Smooth muscle cell (in vitro differentiated cells): ENCODE measurements at regions not wholly inside any gene's neighbourhood (a gene's known extent, or its start where the extent isn't known, plus 50 kb on each side); places are given as distances from the start of the nearest gene placed in this dataset.

Experiments
- DNase-seq: peaks from one replicate; lab custom pipeline; 2025; ENCODE audit not compliant: unreplicated experiment; lab: John Stamatoyannopoulos, UW
- H2AFZ ChIP-seq: fragments of 200-600 bp; sonication (generic); 2 replicates; pipeline ENCODE4 v1.6.0; 2016; ENCODE audit warnings: antibody characterized with exemption, low read depth, mild to moderate bottlenecking
- H3F3A ChIP-seq: fragments of 200-600 bp; sonication (generic); 2 replicates; pipeline ENCODE4 v1.6.0; 2017; ENCODE audit warnings: antibody characterized with exemption, low read depth
- H3K27ac ChIP-seq: fragments of 200-600 bp; sonication (generic); 2 replicates; pipeline ENCODE4 v1.5.1; 2016; ENCODE audit warnings: low read depth, mild to moderate bottlenecking
- H3K27me3 ChIP-seq: fragments of 200-600 bp; sonication (generic); 2 replicates; pipeline ENCODE4 v1.6.1; 2016; ENCODE audit warnings: low read depth, mild to moderate bottlenecking
- H3K36me3 ChIP-seq: fragments of 200-600 bp; sonication (generic); 2 replicates; pipeline ENCODE4 v1.5.1; 2016; ENCODE audit warnings: low read depth
- H3K4me1 ChIP-seq: fragments of 200-600 bp; sonication (generic); 2 replicates; pipeline ENCODE4 v1.5.1; 2016; ENCODE audit warnings: low read depth
- H3K4me2 ChIP-seq: fragments of 200-600 bp; sonication (generic); 2 replicates; pipeline ENCODE4 v1.6.0; 2016; ENCODE audit warnings: mild to moderate bottlenecking
- H3K4me3 ChIP-seq: fragments of 200-600 bp; sonication (generic); 2 replicates; pipeline ENCODE4 v1.5.1; 2016; ENCODE audit warnings: mild to moderate bottlenecking
- H3K79me2 ChIP-seq: fragments of 200-600 bp; sonication (generic); 2 replicates; pipeline ENCODE4 v1.6.0; 2016; ENCODE audit warnings: low read depth, mild to moderate bottlenecking
- H3K9ac ChIP-seq: fragments of 200-600 bp; sonication (generic); 2 replicates; pipeline ENCODE4 v1.6.0; 2016; ENCODE audit warnings: low read depth
- H3K9me3 ChIP-seq: fragments of 200-600 bp; sonication (generic); replicated peaks from 2 replicates; pipeline ENCODE4 v1.5.1; 2016; ENCODE audit warnings: low read depth
- H4K20me1 ChIP-seq: fragments of 200-600 bp; sonication (generic); 2 replicates; pipeline ENCODE4 v1.6.0; 2016; ENCODE audit warnings: low read depth
- CTCF ChIP-seq: fragments of 200-600 bp; sonication (generic); IDR thresholded peaks from 2 replicates; pipeline ENCODE4 v1.5.1; 2017; ENCODE audit warnings: borderline replicate concordance, mild to moderate bottlenecking, antibody characterized with exemption; ENCODE audit not compliant: insufficient read depth, poor library complexity, severe bottlenecking
- WGBS: methylation state at CpG from one replicate; pipeline ENCODE4 v1.1.7; 2016; ENCODE audit warnings: low lambda C conversion rate; 5-methylcytosine and 5-hydroxymethylcytosine counted together

GRCh38 chr10:10208196-10208595, 809.5 kb upstream of the CELF2 start:
- peak overlapping the region; percentile 29 for H3K27ac ChIP-seq
- H3K4me2 ChIP-seq = no peak overlapping the region
- no peak for DNase-seq
- no peak overlapping the region for H2AFZ ChIP-seq
- peaks cover 4% of the 10 kb centered on the region for H3F3A ChIP-seq
- 76% methylated on average over 4 of the region's 4 CpGs for WGBS
- TF ChIP-seq CTCF = no peak
- no peak overlapping the region for H3K4me3 ChIP-seq
- no peaks in the 10 kb centered on the region for H3K79me2 ChIP-seq
- H3K36me3 ChIP-seq = no peaks in the 10 kb centered on the region
- H3K27me3 ChIP-seq = no peaks in the 10 kb centered on the region
- no peaks in the 10 kb centered on the region for H3K4me1 ChIP-seq
- peaks cover 6% of the 10 kb centered on the region for H3K9me3 ChIP-seq
- no peaks in the 10 kb centered on the region for H4K20me1 ChIP-seq
- H3K9ac ChIP-seq = no peak overlapping the region

GRCh38 chr10:10209167-10209566, 808.5 kb upstream of the CELF2 start:
- H3K79me2 ChIP-seq = no peaks in the 10 kb centered on the region
- H3K27me3 ChIP-seq = no peaks in the 10 kb centered on the region
- H3K27ac ChIP-seq = peak overlapping the region; percentile 29
- no peaks in the 10 kb centered on the region for H3K4me1 ChIP-seq
- H4K20me1 ChIP-seq = no peaks in the 10 kb centered on the region
- H3K9ac ChIP-seq = no peak overlapping the region
- H2AFZ ChIP-seq = peak overlapping the region; percentile 76
- no peak for TF ChIP-seq CTCF
- WGBS = 16% methylated on average over 3 of the region's 3 CpGs
- peak; percentile 10 for DNase-seq
- H3K9me3 ChIP-seq = no peaks in the 10 kb centered on the region
- peaks cover 4% of the 10 kb centered on the region for H3F3A ChIP-seq
- H3K36me3 ChIP-seq = no peaks in the 10 kb centered on the region
- H3K4me3 ChIP-seq = no peak overlapping the region
- H3K4me2 ChIP-seq = peak overlapping the region; percentile 42

GRCh38 chr10:10211409-10211808, 806.3 kb upstream of the CELF2 start:
- Histone ChIP-seq H3K27me3 (no peaks in the 10 kb centered on the region), H3F3A (peaks cover 4% of the 10 kb centered on the region), H3K9ac (no peak overlapping the region), H3K36me3 (no peaks in the 10 kb centered on the region), H2AFZ (no peak overlapping the region), H3K4me2 (no peak overlapping the region), H3K4me3 (no peak overlapping the region), H4K20me1 (no peaks in the 10 kb centered on the region), H3K4me1 (no peaks in the 10 kb centered on the region), H3K27ac (no peak overlapping the region), H3K79me2 (no peaks in the 10 kb centered on the region), H3K9me3 (no peaks in the 10 kb centered on the region)
- TF ChIP-seq CTCF = no peak
- DNase-seq = no peak

- Histone ChIP-seq H3K27me3 (no peaks in the 10 kb centered on the region), H3K4me3 (no peak overlapping the region), H3K36me3 (no peaks in the 10 kb centered on the region), H4K20me1 (no peaks in the 10 kb centered on the region), H3K4me1 (no peaks in the 10 kb centered on the region), H3K4me2 (no peak overlapping the region), H3F3A (peaks cover 1% of the 10 kb centered on the region), H3K79me2 (no peaks in the 10 kb centered on the region), H2AFZ (no peak overlapping the region), H3K9ac (no peak overlapping the region), H3K9me3 (no peaks in the 10 kb centered on the region), H3K27ac (no peak overlapping the region)
- DNase-seq = no peak
- 95% methylated on average over 5 of the region's 5 CpGs for WGBS
- no peak for TF ChIP-seq CTCF
Observed at GRCh38 chr10:10213237-10213636, 804.4 kb upstream of the CELF2 start.
